Epithelial cell of esophagus (primary cell): ENCODE measurements at regions not wholly inside any gene's neighbourhood (a gene's known extent, or its start where the extent isn't known, plus 50 kb on each side); places are given as distances from the start of the nearest gene placed in this dataset.
"Not testable (repeated sequence)": the region's sequence is repeated elsewhere in the genome, so short reads cannot be mapped to it uniquely, and the experiment has no call there.

Source experiments
- DNase-seq: peaks from one replicate; pipeline ENCODE4 v3.0.0; 2010; ENCODE audit warnings: low read depth
- H3K4me3 ChIP-seq: 2 replicates; pipeline ENCODE4 v1.5.1; 2011; ENCODE audit warnings: mild to moderate bottlenecking, low read length, control low read depth
- CTCF ChIP-seq: IDR thresholded peaks from 2 replicates; pipeline ENCODE4 v1.5.1; 2011; ENCODE audit warnings: low read depth, mild to moderate bottlenecking, low read length, control low read depth, inconsistent platforms; ENCODE audit not compliant: insufficient read depth; ENCODE audit errors: missing control alignments

GRCh38 chr6:134619077-134619476, 301.2 kb upstream of the SGK1 start:
- no peak for TF ChIP-seq CTCF
- DNase-seq = no peak

GRCh38 chr6:134614606-134615485, 296.9 kb upstream of the SGK1 start:
- peak; percentile 32 for DNase-seq
- no peak for TF ChIP-seq CTCF
- no peak overlapping the region for H3K4me3 ChIP-seq

More at GRCh38 chr6:134619077-134619476, 301.2 kb upstream of the SGK1 start:
- H3K4me3 ChIP-seq = no peak overlapping the region

GRCh38 chr6:134612128-134612527, 294.2 kb upstream of the SGK1 start:
- not testable (repeated sequence) for H3K4me3 ChIP-seq
- peak; percentile 51 for DNase-seq

- no peak for TF ChIP-seq CTCF
- no peak for DNase-seq
- no peak overlapping the region for H3K4me3 ChIP-seq
These were observed 292.5 kb upstream of the SGK1 start for GRCh38 chr6:134610411-134610810.

GRCh38 chr6:134609716-134610261, 291.9 kb upstream of the SGK1 start:
- no peak for TF ChIP-seq CTCF
- H3K4me3 ChIP-seq = no peak overlapping the region
- no peak for DNase-seq

- no peak for DNase-seq
- no peak for TF ChIP-seq CTCF
These were observed 289.5 kb upstream of the SGK1 start for GRCh38 chr6:134607411-134607810.

GRCh38 chr6:134605034-134605433, 287.1 kb upstream of the SGK1 start:
- no peak for TF ChIP-seq CTCF
- no peak overlapping the region for H3K4me3 ChIP-seq
- no peak for DNase-seq

More at GRCh38 chr6:134607411-134607810, 289.5 kb upstream of the SGK1 start:
- no peak overlapping the region for H3K4me3 ChIP-seq
